UCSD-AML1 (cell line): ENCODE measurements at regions not wholly inside any gene's neighbourhood (a gene's known extent, or its start where the extent isn't known, plus 50 kb on each side); places are given as distances from the start of the nearest gene placed in this dataset.

Experiments used
- DNase-seq: peaks from one replicate; lab custom pipeline; 2025; ENCODE audit not compliant: unreplicated experiment; lab: John Stamatoyannopoulos, UW

- DNase-seq, result no peak
These were observed 91.6 kb upstream of the CXCL12 start for GRCh38 chr10:44476409-44477045.

- DNase-seq, result no peak
These were observed 92.1 kb upstream of the CXCL12 start for GRCh38 chr10:44477046-44477425.

- DNase-seq, result no peak
These were observed 93.1 kb upstream of the CXCL12 start for GRCh38 chr10:44478040-44478439.

GRCh38 chr10:44478876-44479705 is 94.2 kb upstream of the CXCL12 start:
- no peak for DNase-seq

GRCh38 chr10:44492678-44493077 is 107.8 kb upstream of the CXCL12 start:
- no peak for DNase-seq

- no peak for DNase-seq
These were observed 113.3 kb upstream of the CXCL12 start for GRCh38 chr10:44498222-44498621.

- DNase-seq, result no peak
These were observed 115.6 kb upstream of the CXCL12 start for GRCh38 chr10:44500451-44500850.

- DNase-seq, result no peak
These were observed 121.5 kb upstream of the CXCL12 start for GRCh38 chr10:44506386-44506785.

GRCh38 chr10:44510379-44511115 is 125.7 kb upstream of the CXCL12 start:
- no peak for DNase-seq

GRCh38 chr10:44511166-44511565 is 126.3 kb upstream of the CXCL12 start:
- no peak for DNase-seq

- DNase-seq, result no peak
These were observed 126.7 kb upstream of the CXCL12 start for GRCh38 chr10:44511601-44512000.

GRCh38 chr10:44512431-44513022 is 127.6 kb upstream of the CXCL12 start:
- no peak for DNase-seq

- no peak for DNase-seq
These were observed 128.7 kb upstream of the CXCL12 start for GRCh38 chr10:44513591-44513990.

GRCh38 chr10:44516891-44517290 is 132.0 kb upstream of the CXCL12 start:
- DNase-seq, result no peak

GRCh38 chr10:44517635-44518034 is 132.7 kb upstream of the CXCL12 start:
- DNase-seq, result no peak

- no peak for DNase-seq
These were observed 134.5 kb upstream of the CXCL12 start for GRCh38 chr10:44519361-44519760.

GRCh38 chr10:44520651-44521050 is 135.8 kb upstream of the CXCL12 start:
- no peak for DNase-seq

GRCh38 chr10:44539178-44539577 is 154.3 kb upstream of the CXCL12 start:
- DNase-seq, result no peak

- no peak for DNase-seq
These were observed 167.8 kb upstream of the CXCL12 start for GRCh38 chr10:44552726-44553125.

GRCh38 chr10:44557596-44558191 is 172.8 kb upstream of the CXCL12 start:
- no peak for DNase-seq

- DNase-seq, result no peak
These were observed 173.6 kb upstream of the CXCL12 start for GRCh38 chr10:44558521-44558920.
